HG02642 (cell line): ENCODE measurements at regions not wholly inside any gene's neighbourhood (a gene's known extent, or its start where the extent isn't known, plus 50 kb on each side); places are given as distances from the start of the nearest gene placed in this dataset.

Experiments used
- ATAC-seq: cut with Tn5 transposase; IDR thresholded peaks from one replicate; pipeline ENCODE4 v1.9.1; 2021; ENCODE audit warnings: mild to moderate bottlenecking; ENCODE audit not compliant: unreplicated experiment, poor library complexity

DNA sequence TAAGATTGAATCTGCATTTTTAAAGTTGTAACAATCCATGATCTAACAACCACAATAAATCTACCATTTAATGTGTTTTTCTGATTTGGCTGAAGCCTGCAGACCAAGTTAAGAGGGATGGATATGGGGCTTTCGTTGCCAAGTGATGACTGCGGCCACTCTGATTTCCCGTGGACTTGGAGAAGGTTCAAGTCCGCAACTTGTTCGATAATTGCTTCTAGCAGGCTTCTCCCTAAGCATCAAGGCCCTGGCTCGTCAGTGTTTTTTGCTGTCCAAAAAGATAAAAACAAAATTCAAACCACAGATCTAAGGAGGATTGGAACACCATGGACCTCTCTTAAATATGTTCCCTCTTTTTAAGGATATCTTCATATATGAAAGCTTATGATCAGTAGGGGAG is 256.6 kb downstream of the CNTN3 start:
- ATAC-seq = no peak

DNA sequence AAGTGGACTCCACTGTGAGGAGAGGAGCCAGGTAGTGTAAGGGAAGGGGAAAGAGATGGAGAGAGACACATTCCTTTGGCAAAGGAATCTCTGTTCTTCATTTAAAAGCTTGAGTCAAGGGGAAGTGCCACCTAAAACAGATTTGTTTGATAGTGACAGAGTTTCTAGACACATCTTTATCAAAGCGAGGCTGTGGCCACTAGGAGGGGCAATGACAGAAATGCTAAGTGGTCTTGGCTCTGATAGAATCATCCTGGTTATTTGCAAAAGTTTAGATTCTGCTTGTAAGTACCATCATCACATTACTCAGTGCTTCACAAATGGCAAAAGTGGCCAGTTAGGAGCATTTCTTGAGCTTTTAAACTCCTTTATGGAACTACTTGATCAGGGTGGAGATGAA is 261.4 kb downstream of the CNTN3 start:
- ATAC-seq = no peak

DNA sequence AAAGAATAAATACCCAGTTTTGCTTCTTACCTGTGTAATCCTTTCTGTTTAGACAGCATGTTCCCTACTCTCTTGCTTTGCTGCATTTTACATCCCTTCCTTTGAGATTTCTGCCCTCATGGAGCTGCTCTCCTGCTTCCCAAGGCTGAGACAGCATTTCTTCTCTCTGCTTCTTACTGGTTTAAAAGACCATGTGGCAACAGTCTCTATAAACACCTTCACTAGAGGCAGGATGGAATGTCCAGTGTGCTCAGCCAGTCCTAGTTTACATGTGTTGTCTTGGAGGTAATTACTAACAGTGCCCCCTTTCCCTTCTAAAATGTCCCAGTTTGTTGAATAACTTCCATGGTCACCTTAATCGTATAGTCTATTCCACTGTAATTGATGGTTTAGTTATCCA is 262.3 kb downstream of the CNTN3 start:
- no peak for ATAC-seq

GRCh38 chr3:74351213-74351612 is 263.2 kb downstream of the CNTN3 start:
- ATAC-seq = no peak

GRCh38 chr3:74349015-74349414 is 265.4 kb downstream of the CNTN3 start:
- no peak for ATAC-seq

DNA sequence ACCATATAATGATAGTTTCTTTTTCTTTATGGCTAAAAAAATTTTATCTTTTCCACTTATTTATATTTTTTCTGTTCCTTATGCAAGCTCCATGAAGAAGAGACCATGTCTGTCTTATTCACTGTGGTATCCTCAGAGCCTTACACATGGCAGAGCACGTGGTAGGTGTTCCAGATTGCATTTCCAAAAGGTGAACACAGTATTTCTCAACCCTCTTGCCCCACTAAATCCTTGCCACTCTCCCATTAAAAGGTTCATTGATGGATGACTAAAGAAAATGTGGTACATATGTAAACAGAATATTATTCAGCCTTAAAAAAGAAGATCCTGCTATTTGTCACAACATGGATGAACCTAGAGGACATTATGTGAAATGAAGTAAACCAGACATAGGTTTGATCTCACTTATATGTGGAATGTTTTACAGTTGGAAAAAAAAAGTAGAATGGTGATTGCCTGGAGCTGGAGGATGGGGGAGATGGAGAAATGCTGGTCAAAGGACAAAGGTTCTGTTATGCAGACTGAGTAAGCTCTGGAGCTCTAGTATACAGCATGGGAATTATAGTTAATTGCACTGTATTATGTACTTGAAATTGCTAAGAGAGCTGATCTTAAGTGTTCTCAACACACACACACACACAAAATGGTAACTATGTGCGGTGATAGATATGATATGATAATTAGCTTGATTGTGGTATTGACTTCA is 266.7 kb downstream of the CNTN3 start:
- no peak for ATAC-seq

- no peak for ATAC-seq
Observed at GRCh38 chr3:74346896-74347295, 267.6 kb downstream of the CNTN3 start.

GRCh38 chr3:74345701-74346100 is 268.8 kb downstream of the CNTN3 start:
- ATAC-seq = no peak

GRCh38 chr3:74344865-74345440 is 269.5 kb downstream of the CNTN3 start:
- ATAC-seq = no peak

DNA sequence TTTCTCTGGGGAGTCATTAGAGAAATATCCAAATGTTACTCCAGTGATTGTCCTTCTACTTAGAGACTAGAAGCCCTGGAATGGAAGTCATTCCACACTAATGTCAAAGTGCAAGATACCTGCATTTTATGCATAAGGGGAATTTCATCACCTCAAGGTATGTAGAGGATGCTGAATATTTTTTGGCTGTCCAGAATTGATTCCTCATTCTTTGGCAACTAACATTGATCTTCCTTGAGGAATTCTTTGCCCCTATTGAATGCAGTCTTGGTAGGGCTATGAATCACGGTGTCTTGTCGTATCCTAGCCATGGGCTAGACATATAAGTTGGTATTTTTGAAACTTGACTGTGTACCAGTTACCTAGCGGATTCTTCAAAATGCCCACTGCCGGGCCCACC is 271.1 kb downstream of the CNTN3 start:
- no peak for ATAC-seq

DNA sequence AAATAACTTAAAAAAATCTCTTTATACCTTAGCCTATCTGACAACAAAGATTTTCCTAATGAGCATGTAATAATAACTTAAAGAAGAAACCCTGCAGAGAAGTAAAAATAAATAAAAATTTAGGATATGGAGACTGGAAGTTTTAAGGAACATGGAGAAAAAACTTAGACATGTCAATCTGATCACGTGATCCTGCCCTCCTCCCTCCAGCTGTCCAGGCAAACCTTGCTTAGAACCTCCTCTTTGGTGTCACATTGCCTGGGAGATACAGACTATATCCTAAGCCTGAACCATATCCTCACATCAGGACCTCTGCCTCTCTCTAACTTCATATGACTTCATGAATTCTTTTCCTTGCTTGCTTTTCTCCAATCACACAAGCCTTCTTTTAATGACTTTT is 275.5 kb downstream of the CNTN3 start:
- no peak for ATAC-seq

GRCh38 chr3:74332165-74332564 is 282.3 kb downstream of the CNTN3 start:
- no peak for ATAC-seq

DNA sequence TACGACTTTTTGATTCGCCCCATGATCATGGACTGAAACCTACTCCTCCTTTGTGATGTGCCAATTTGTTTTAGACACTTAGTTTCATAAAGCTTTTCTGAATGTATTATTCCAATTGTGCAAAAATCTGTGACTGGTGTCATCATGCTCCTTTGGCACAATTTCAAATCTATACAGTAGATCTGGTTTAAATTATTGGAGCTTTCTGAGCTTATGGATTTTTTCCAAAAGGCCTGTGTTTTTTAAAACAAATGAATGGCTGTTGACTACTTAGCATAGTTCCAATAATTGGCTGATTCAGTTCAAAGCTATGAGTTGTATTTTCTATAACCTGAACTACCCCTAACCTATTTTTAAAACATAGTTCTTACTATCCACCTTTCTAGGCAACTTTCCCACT is 282.7 kb downstream of the CNTN3 start:
- ATAC-seq = no peak

GRCh38 chr3:74329096-74329495 is 285.4 kb downstream of the CNTN3 start:
- no peak for ATAC-seq

GRCh38 chr3:74328435-74328834 is 286.0 kb downstream of the CNTN3 start:
- no peak for ATAC-seq

DNA sequence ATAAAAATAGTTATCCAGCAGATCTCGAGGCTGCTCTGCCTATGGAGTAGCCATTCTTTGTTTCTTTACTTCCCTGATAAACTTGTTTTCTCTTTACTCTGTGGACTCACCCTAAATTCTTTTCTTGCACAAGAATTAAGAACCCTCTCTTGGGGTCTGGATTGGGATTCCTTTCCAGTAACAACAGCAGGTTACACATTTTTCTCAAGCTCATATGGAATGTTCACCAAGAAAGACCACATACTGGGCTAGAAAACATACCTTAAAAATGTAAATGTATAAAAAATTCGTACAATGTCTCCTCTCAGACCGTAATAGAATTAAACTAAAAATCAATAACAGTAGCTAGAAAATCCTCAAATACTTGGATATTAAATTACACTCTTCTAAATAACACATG is 299.2 kb downstream of the CNTN3 start:
- no peak for ATAC-seq

DNA sequence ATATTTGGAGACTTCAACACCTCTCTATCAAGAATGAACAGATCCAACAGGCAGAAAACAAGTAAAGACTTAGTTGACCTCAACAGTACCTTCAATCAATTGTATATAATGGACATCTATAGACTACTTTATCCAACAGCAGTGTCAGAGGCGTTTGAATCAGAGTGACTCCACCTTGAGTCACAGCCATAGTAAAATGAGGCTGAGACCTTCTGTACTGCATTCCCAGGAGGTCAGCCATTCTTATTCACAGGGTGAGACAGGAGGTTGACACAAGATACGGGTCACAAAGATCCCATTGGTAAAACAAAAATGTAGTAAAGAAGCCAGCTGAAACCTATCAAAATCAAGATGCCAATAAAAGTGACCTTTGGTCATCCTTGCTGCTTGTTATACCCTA is 299.8 kb downstream of the CNTN3 start:
- no peak for ATAC-seq

GRCh38 chr3:74309716-74310115 is 304.7 kb downstream of the CNTN3 start:
- ATAC-seq = no peak

DNA sequence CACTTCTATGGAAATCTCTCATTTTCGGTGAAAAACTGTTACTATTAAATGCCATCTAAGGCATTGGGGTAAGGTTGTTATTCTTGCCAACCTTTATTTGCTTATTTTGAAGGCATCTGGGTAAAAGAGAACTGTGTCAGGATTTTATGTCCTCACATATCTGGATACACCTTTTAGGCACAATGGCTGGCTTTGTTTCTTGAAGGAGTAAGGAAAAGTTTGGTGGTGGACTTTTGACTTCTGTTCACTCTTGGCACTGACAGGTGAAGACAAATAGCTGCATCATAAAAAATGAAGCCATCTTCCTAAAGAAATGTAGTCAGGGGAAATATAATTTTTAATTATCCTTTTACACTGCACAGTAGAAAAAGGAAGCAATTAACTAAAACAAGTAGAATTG is 310.0 kb downstream of the CNTN3 start:
- no peak for ATAC-seq

DNA sequence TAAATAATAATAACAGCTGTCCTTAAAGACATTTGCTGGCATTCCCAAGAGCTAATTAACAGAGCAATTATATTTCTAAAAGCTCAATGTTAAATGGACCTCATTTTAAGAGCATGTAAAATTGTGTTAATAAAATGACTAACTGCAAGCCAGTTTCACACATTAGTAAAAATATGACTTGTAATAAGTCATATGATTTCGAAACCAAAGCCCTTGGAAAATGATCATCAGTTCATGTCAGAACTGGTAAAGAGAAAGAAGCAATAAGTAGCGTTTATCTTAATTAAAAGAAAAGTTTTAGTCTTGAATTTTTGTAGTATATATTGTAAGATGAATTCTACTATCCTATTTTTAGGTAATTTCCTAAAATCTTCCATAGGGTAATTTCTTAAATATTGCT is 310.7 kb downstream of the CNTN3 start:
- no peak for ATAC-seq

DNA sequence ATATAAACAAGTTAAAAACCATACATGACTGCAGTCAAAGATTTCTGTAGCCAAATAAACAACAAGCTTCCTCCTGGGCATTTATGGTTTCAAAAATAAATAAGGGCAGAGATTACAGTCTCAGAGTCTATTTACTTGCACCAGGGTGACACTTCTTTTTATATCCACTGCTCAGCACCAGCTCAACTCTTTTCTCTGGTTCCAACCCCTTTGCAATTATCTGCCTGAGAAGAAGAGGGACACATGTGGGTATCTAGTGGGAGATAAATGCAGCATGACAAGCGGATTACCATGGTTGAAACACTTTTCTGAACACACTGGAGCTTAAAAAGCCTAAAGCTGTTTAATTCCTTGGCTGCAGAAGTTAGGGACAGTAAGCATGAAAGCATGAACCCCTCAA is 311.5 kb downstream of the CNTN3 start:
- no peak for ATAC-seq

DNA sequence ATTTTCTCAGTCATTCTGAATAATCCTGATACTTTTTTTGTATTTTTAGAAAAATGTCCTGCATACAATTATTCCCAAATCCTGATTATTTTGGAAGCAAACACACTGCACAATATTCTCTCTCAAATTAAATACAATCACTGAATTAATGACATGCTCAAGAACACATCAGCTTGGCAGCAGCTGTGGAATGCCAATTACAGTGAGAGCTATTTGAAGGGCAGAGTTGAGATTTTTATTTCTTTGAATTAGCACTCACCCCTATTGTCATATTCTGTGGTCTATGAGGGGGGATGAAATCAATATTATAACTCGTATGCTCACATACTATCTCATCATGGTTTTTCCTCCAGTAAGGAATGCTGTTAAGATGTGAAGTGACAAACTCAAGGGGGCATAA is 312.2 kb downstream of the CNTN3 start:
- ATAC-seq = no peak
